SU-DHL-6 (cell line): ENCODE measurements at regions not wholly inside any gene's neighbourhood (a gene's known extent, or its start where the extent isn't known, plus 50 kb on each side); places are given as distances from the start of the nearest gene placed in this dataset.

Experiments
- CTCF ChIP-seq: fragments of 200-600 bp; sonication (generic); IDR thresholded peaks from one replicate; pipeline ENCODE4 v1.5.1; 2017; ENCODE audit warnings: antibody characterized with exemption, mild to moderate bottlenecking, low read length, moderate library complexity; ENCODE audit not compliant: insufficient read depth, poor library complexity, severe bottlenecking
- EZH2phosphoT487 ChIP-seq: fragments of 200-600 bp; sonication (generic), shearing (Covaris generic); conservative IDR thresholded peaks from 2 replicates; pipeline ENCODE4 v1.6.1; 2018; ENCODE audit warnings: mild to moderate bottlenecking, antibody characterized with exemption, low read length, moderate library complexity, mixed read lengths

GRCh38 chr3:117606866-117607265 lies 897.3 kb downstream of the TUSC7 start:
- TF ChIP-seq CTCF (no peak), EZH2phosphoT487 (no peak)
